Heart left ventricle (tissue), 13 donors: ENCODE measurements at regions not wholly inside any gene's neighbourhood (a gene's known extent, or its start where the extent isn't known, plus 50 kb on each side); places are given as distances from the start of the nearest gene placed in this dataset.

Experiments used
- POLR2A ChIP-seq, 2 donors: fragments of 450-650 bp; IDR thresholded peaks; one replicate each; pipeline ENCODE4 v1.6.1; 2017; ENCODE audit warnings: antibody characterized with exemption in 2 of 2, mild to moderate bottlenecking in 2 of 2, moderate library complexity in 2 of 2
- TF ChIP-seq, protein P1 (sequence below), 12 donors: fragments of 200-600 bp; sonication (generic) in 4 of 12; IDR thresholded peaks; one replicate each; pipeline versions ENCODE4 v1.5.0 to v1.8.0; 2018 to 2022; ENCODE audit warnings: antibody characterized with exemption in 12 of 12, mild to moderate bottlenecking in 5 of 12
- donor health status: ischemic (EF 13 %, LVEDD 7.1; RV severe dilation, severe dysfunction).
- donor health status: DM: no; HTN: yes; CAD: no.
- donor health status: DM: no; HTN: no; CAD: no.
- donor health status: ischemic (EF 25% LVEDD 6.9; RV normal size, moderate dysfunction).
- donor health status: ischemic (EF 25% LVEDD 5.7; RV mildly dilated, moderate dysfunction).
- donor health status: ischemic (EF 35%, LVEDD 5.7; RV mildly dilated, moderate dysfunction).
- donor health status: nonischemic (EF 11% LVEDD 7.7; RV severe dilation, severe dysfunction).
- donor health status: DM: yes; HTN: yes; CAD: no.
- donor health status: PGD.
- donor health status: ischemic (EF 29% LVEDD 5.4; RV normal size, mild dysfunction).
- donor health status: nonischemic (EF 23%, LVEDD 6.1; RV moderate dilation, normal function).

- TF ChIP-seq, protein P1, sequence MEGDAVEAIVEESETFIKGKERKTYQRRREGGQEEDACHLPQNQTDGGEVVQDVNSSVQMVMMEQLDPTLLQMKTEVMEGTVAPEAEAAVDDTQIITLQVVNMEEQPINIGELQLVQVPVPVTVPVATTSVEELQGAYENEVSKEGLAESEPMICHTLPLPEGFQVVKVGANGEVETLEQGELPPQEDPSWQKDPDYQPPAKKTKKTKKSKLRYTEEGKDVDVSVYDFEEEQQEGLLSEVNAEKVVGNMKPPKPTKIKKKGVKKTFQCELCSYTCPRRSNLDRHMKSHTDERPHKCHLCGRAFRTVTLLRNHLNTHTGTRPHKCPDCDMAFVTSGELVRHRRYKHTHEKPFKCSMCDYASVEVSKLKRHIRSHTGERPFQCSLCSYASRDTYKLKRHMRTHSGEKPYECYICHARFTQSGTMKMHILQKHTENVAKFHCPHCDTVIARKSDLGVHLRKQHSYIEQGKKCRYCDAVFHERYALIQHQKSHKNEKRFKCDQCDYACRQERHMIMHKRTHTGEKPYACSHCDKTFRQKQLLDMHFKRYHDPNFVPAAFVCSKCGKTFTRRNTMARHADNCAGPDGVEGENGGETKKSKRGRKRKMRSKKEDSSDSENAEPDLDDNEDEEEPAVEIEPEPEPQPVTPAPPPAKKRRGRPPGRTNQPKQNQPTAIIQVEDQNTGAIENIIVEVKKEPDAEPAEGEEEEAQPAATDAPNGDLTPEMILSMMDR (IDR thresholded peaks at IDR 0.05): no peak
- TF ChIP-seq POLR2A (IDR thresholded peaks at IDR 0.05): no peak
Measured at GRCh38 chr14:38419579-38419978, 163.7 kb upstream of the CLEC14A start.
